PC-3 (cell line): ENCODE measurements at regions not wholly inside any gene's neighbourhood (a gene's known extent, or its start where the extent isn't known, plus 50 kb on each side); places are given as distances from the start of the nearest gene placed in this dataset.

ENCODE experiments used
- ATAC-seq: fragments of 200-7000 bp; cut with Tn5 transposase; 2 replicates; pipeline ENCODE4 v1.9.1; 2020; ENCODE audit warnings: mild to moderate bottlenecking, moderate library complexity
- BruUV-seq: library from RNA; stranded (reverse); fragments of 400-500 nt; replicated peaks from 2 replicates; lab custom pipeline; 2021; lab: Mats Ljungman, UMichigan
- CTCF ChIA-PET: fragments of 300-600 bp; sonication (Branson Sonifier 250); formaldehyde crosslinking; loops from one replicate; lab custom pipeline; 2022; ENCODE audit warnings: antibody characterized with exemption; lab: Charles Lee
- POLR2A ChIA-PET: fragments of 300-600 bp; sonication (Branson Sonifier 250); formaldehyde crosslinking; loops from one replicate; lab custom pipeline; 2022; ENCODE audit warnings: antibody characterized with exemption; ENCODE audit not compliant: unreplicated experiment; lab: Charles Lee
- DNase-seq: peaks from one replicate; pipeline ENCODE4 v3.0.0-alpha.2; 2015
- H2AFZ ChIP-seq: fragments of 300-600 bp; sonication (generic); 2 replicates; pipeline ENCODE4 v1.6.0; 2016; ENCODE audit warnings: antibody characterized with exemption, low read length
- H3F3A ChIP-seq: fragments of 300-600 bp; sonication (generic); one replicate; pipeline ENCODE4 v1.6.0; 2017; ENCODE audit warnings: antibody characterized with exemption, low read length, control low read depth, mild to moderate bottlenecking; ENCODE audit not compliant: unreplicated experiment
- H3K27ac ChIP-seq: fragments of 300-600 bp; sonication (generic); 2 replicates; pipeline ENCODE4 v1.5.1; 2016; ENCODE audit warnings: mild to moderate bottlenecking, low read length
- H3K27me3 ChIP-seq: fragments of 300-600 bp; sonication (generic); 2 replicates; pipeline ENCODE4 v1.6.1; 2016; ENCODE audit warnings: low read length, mixed read lengths
- H3K36me3 ChIP-seq: fragments of 300-600 bp; sonication (generic); 2 replicates; pipeline ENCODE4 v1.6.1; 2016; ENCODE audit warnings: low read depth, mixed run types, low read length, mixed read lengths
- H3K4me1 ChIP-seq: fragments of 300-600 bp; sonication (generic); 2 replicates; pipeline ENCODE4 v1.5.1; 2016; ENCODE audit warnings: low read length; ENCODE audit not compliant: insufficient read depth
- H3K4me2 ChIP-seq: fragments of 300-600 bp; sonication (generic); 2 replicates; pipeline ENCODE4 v1.6.0; 2016; ENCODE audit warnings: low read length
- H3K4me3 ChIP-seq: fragments of 300-600 bp; sonication (generic); 2 replicates; pipeline ENCODE4 v1.5.1; 2016; ENCODE audit warnings: mild to moderate bottlenecking, low read length, mixed read lengths
- H3K79me2 ChIP-seq: fragments of 300-600 bp; sonication (generic); 2 replicates; pipeline ENCODE4 v1.6.1; 2017; ENCODE audit warnings: low read length, mixed read lengths
- H3K9ac ChIP-seq: fragments of 300-600 bp; sonication (generic); 2 replicates; pipeline ENCODE4 v1.6.0; 2016; ENCODE audit warnings: mild to moderate bottlenecking, low read length
- H3K9me2 ChIP-seq: fragments of 300-600 bp; sonication (generic); replicated peaks from 2 replicates; pipeline ENCODE4 v1.6.1; 2016; ENCODE audit warnings: mixed run types, low read length, mixed read lengths
- H3K9me3 ChIP-seq: fragments of 300-600 bp; sonication (generic); 2 replicates; pipeline ENCODE4 v1.6.1; 2016; ENCODE audit warnings: low read length, mixed read lengths
- H4K20me1 ChIP-seq: fragments of 300-600 bp; sonication (generic); 2 replicates; pipeline ENCODE4 v1.6.1; 2016; ENCODE audit warnings: low read length, mixed read lengths
- EZH2 ChIP-seq: fragments of 300-600 bp; sonication (generic); IDR thresholded peaks from one replicate; pipeline ENCODE4 v1.6.1; 2017; ENCODE audit warnings: antibody characterized with exemption, mild to moderate bottlenecking, low read length; ENCODE audit not compliant: unreplicated experiment
- EZH2phosphoT487 ChIP-seq: fragments of 300-600 bp; sonication (generic); IDR thresholded peaks from 2 replicates; pipeline ENCODE4 v1.6.1; 2018; ENCODE audit warnings: mild to moderate bottlenecking, antibody characterized with exemption, low read length, borderline replicate concordance
- intact Hi-C: fragments of 100-400 bp; cut with micrococcal nuclease; formaldehyde crosslinking; loops from 2 replicates; pipeline ENCODE4 v1.9.0; 2023
- TF ChIP-seq, protein P1 (sequence below): fragments of 300-600 bp; sonication (generic); conservative IDR thresholded peaks from 2 replicates; pipeline ENCODE4 v1.5.1; 2017; ENCODE audit warnings: antibody characterized with exemption, low read depth, mild to moderate bottlenecking, low read length

DNA sequence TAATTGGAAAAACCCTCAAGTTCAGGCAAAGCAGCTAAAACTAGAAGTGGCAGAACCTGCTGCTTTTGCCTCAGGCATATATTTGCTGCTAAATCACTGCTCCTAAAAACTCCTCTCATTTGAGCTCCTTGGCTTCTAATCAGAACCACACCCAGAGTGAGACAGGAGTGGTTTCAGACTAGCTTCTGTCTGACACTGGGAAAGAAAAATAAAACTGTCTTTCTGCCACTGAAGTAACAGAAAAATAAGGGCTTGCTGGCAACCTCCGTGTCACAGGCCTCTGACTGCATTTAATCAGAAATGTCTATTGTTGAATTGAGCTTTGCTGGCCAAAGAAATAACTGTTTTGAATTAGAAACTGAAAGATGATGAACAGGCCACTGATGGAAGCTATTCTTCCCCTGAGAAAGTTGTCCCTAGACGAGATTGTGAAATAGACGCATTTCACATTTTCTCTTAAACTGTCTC lies 52.1 kb upstream of the RAP2C start:
- Histone ChIP-seq H4K20me1 (no peaks in the 10 kb centered on the region), H3K9ac (no peak overlapping the region), H3K79me2 (no peaks in the 10 kb centered on the region), H3K27me3 (no peaks in the 10 kb centered on the region), H3K36me3 (no peaks in the 10 kb centered on the region), H3K9me2 (no peaks in the 10 kb centered on the region), H3K4me3 (peak overlapping the region; percentile 37; the same call in 1 of the 2 replicates), H3K4me1 (peaks cover 19% of the 10 kb centered on the region), H3F3A (no peaks in the 10 kb centered on the region), H3K4me2 (peak overlapping the region; percentile 66), H3K9me3 (no peaks in the 10 kb centered on the region), H2AFZ (no peak overlapping the region), H3K27ac (peak overlapping the region; percentile 49)
- CTCF ChIA-PET, result interaction anchor here (0.6 to 1.1 kb wide), 2 partner anchors 21 to 430 kb away, joined by 3 to 6 read pairs; no protein-coding TSS in a partner anchor
- intact Hi-C loops, result loop anchor here (5.0 kb wide), 1 partner anchor 34 kb away; no protein-coding TSS in a partner anchor
- no TSS peak for BruUV-seq
- DNase-seq (peak; percentile 73), ATAC-seq (peak; percentile 90)
- POLR2A ChIA-PET, result no interaction called here
- TF ChIP-seq EZH2 (no peak), EZH2phosphoT487 (no peak)

DNA sequence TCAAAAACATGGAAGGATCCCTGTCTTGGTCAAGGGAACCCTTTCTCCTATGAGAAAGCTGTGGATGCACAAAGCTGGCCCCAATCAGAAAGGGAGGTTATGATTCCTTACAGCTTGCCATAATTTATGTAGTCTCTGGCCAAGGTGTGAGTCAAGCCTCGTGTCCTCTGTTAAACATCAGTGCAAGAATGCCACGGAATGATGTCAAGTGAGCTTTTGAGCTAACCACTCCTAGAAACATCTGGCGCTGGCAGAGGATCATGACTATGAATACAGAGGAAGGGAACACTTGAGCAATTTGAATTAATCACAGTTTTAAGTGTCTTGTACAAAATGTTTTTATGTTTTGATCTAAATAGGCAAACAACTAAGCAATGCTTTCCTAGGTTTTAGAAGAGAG lies 51.5 kb upstream of the RAP2C start:
- no peaks in the 10 kb centered on the region for H3K9me3 ChIP-seq
- H3K27ac ChIP-seq, result peak overlapping the region; percentile 49
- ATAC-seq, result peak; percentile 87
- H3K36me3 ChIP-seq, result no peaks in the 10 kb centered on the region
- peaks cover 19% of the 10 kb centered on the region for H3K4me1 ChIP-seq
- H3K27me3 ChIP-seq, result no peaks in the 10 kb centered on the region
- ChIA-PET CTCF (interaction anchor here (0.6 to 1.1 kb wide), 2 partner anchors 22 to 1523 kb away, joined by 3 to 6 read pairs; no protein-coding TSS in a partner anchor), POLR2A (no interaction called here)
- H3K9ac ChIP-seq, result no peak overlapping the region
- intact Hi-C loops, result loop anchor here (5.0 kb wide), 1 partner anchor 33 kb away; no protein-coding TSS in a partner anchor
- no peaks in the 10 kb centered on the region for H3F3A ChIP-seq
- no peak overlapping the region for H2AFZ ChIP-seq
- no peaks in the 10 kb centered on the region for H3K79me2 ChIP-seq
- H4K20me1 ChIP-seq, result no peaks in the 10 kb centered on the region
- no TSS peak for BruUV-seq
- DNase-seq, result peak; percentile 49
- peak overlapping the region; percentile 37; the same call in 1 of the 2 replicates for H3K4me3 ChIP-seq
- H3K4me2 ChIP-seq, result peak overlapping the region; percentile 66
- no peaks in the 10 kb centered on the region for H3K9me2 ChIP-seq
- TF ChIP-seq EZH2 (no peak), EZH2phosphoT487 (no peak)
- TF ChIP-seq, protein P1, sequence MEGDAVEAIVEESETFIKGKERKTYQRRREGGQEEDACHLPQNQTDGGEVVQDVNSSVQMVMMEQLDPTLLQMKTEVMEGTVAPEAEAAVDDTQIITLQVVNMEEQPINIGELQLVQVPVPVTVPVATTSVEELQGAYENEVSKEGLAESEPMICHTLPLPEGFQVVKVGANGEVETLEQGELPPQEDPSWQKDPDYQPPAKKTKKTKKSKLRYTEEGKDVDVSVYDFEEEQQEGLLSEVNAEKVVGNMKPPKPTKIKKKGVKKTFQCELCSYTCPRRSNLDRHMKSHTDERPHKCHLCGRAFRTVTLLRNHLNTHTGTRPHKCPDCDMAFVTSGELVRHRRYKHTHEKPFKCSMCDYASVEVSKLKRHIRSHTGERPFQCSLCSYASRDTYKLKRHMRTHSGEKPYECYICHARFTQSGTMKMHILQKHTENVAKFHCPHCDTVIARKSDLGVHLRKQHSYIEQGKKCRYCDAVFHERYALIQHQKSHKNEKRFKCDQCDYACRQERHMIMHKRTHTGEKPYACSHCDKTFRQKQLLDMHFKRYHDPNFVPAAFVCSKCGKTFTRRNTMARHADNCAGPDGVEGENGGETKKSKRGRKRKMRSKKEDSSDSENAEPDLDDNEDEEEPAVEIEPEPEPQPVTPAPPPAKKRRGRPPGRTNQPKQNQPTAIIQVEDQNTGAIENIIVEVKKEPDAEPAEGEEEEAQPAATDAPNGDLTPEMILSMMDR, result no peak

DNA sequence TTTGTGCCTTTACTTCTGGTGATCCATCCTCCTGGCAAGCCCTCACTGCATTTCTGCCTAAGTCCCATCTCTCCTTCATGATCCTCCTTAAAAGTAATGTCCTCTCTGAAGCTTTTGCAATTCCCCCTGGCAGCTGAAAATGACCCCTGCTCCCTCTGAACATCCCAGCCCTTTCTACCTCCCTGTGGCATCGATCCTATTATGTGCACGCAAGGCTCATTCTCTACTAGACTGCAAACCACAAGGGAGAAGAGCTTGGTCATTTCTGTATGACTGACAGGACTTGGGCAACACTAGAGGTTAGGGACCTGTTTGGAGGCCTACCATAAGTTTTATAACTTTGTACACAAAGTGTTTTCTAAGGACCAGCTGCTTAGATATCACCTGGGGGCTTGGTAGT lies 50.8 kb upstream of the RAP2C start:
- Histone ChIP-seq H3K9me3 (no peaks in the 10 kb centered on the region), H3K27me3 (no peaks in the 10 kb centered on the region), H3K9ac (no peak overlapping the region), H3K79me2 (no peaks in the 10 kb centered on the region), H3K27ac (no peak overlapping the region), H3F3A (no peaks in the 10 kb centered on the region), H2AFZ (no peak overlapping the region), H3K4me2 (no peak overlapping the region), H3K4me3 (no peak overlapping the region), H4K20me1 (no peaks in the 10 kb centered on the region), H3K36me3 (no peaks in the 10 kb centered on the region), H3K9me2 (no peaks in the 10 kb centered on the region), H3K4me1 (peaks cover 19% of the 10 kb centered on the region)
- TF ChIP-seq EZH2phosphoT487 (no peak), EZH2 (no peak)
- TF ChIP-seq, protein P1, result no peak
- no TSS peak for BruUV-seq
- ChIA-PET CTCF (interaction anchor here (0.6 kb wide), 1 partner anchor 1524 kb away, joined by 3 read pairs; no protein-coding TSS in a partner anchor), POLR2A (no interaction called here)
- intact Hi-C loops, result loop anchor here (5.0 kb wide), 1 partner anchor 33 kb away; no protein-coding TSS in a partner anchor
- DNase-seq (no peak), ATAC-seq (no peak)
